ENCODE measurements at regions not wholly inside any gene's neighbourhood (a gene's known extent, or its start where the extent isn't known, plus 50 kb on each side); places are given as distances from the start of the nearest gene placed in this dataset.

GRCh38 chrX:94365736-94366135 lies 691.7 kb downstream of the FAM133A start:
- TF ChIP-seq, protein P1, sequence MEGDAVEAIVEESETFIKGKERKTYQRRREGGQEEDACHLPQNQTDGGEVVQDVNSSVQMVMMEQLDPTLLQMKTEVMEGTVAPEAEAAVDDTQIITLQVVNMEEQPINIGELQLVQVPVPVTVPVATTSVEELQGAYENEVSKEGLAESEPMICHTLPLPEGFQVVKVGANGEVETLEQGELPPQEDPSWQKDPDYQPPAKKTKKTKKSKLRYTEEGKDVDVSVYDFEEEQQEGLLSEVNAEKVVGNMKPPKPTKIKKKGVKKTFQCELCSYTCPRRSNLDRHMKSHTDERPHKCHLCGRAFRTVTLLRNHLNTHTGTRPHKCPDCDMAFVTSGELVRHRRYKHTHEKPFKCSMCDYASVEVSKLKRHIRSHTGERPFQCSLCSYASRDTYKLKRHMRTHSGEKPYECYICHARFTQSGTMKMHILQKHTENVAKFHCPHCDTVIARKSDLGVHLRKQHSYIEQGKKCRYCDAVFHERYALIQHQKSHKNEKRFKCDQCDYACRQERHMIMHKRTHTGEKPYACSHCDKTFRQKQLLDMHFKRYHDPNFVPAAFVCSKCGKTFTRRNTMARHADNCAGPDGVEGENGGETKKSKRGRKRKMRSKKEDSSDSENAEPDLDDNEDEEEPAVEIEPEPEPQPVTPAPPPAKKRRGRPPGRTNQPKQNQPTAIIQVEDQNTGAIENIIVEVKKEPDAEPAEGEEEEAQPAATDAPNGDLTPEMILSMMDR (IDR thresholded peaks at IDR 0.05; ENCODE audit: low read depth, low read length): no peak
- no peak overlapping the region for H3K4me3 ChIP-seq (ENCODE audit: low read depth, low read length)
- in situ Hi-C loops (cut with HindIII; ENCODE audit: low sequenced_read_pairs): no loop called here
- DNase-seq (ENCODE audit: low read depth, low spot score): no peak

- DNase-seq (ENCODE audit: low read depth, low spot score): no peak
- H3K4me3 ChIP-seq (ENCODE audit: low read depth, low read length): no peak overlapping the region
- in situ Hi-C loops (cut with HindIII; ENCODE audit: low sequenced_read_pairs): no loop called here
- TF ChIP-seq, protein P1 (IDR thresholded peaks at IDR 0.05; ENCODE audit: low read depth, low read length): no peak
Measured at GRCh38 chrX:94366616-94367015, 692.6 kb downstream of the FAM133A start.

- in situ Hi-C loops (cut with HindIII; ENCODE audit: low sequenced_read_pairs): no loop called here
- DNase-seq (ENCODE audit: low read depth, low spot score): no peak
- TF ChIP-seq, protein P1 (IDR thresholded peaks at IDR 0.05; ENCODE audit: low read depth, low read length): no peak
- no peak overlapping the region for H3K4me3 ChIP-seq (ENCODE audit: low read depth, low read length)
Measured at GRCh38 chrX:94389044-94389443, 715.0 kb downstream of the FAM133A start.

- TF ChIP-seq, protein P1 (IDR thresholded peaks at IDR 0.05; ENCODE audit: low read depth, low read length): no peak
- in situ Hi-C loops (cut with HindIII; ENCODE audit: low sequenced_read_pairs): no loop called here
- DNase-seq (ENCODE audit: low read depth, low spot score): no peak
- H3K4me3 ChIP-seq (ENCODE audit: low read depth, low read length): no peak overlapping the region
Measured at GRCh38 chrX:94400488-94400887, 726.5 kb downstream of the FAM133A start.

DNA sequence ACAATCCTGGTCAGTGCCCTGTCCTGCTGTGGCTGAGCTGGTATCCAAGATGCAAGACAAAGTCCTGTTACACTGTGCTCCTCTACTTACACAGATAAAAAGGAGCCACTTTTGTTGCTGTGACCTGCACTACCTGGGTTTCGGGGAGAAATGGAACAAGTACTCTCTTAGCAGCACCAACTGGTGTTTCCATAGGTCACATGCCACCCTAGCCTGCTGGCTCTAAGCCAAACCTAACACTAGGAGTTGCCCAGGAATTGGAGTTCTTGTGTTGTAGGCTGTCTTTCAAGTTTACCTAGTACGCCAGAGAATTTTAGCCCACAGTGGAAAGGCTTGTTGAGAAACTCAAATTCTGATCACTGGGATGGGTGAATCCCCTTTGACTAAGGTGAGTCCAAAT lies 727.4 kb downstream of the FAM133A start:
- in situ Hi-C loops (cut with HindIII; ENCODE audit: low sequenced_read_pairs): no loop called here
- no peak for DNase-seq (ENCODE audit: low read depth, low spot score)
- no peak overlapping the region for H3K4me3 ChIP-seq (ENCODE audit: low read depth, low read length)
- TF ChIP-seq, protein P1 (IDR thresholded peaks at IDR 0.05; ENCODE audit: low read depth, low read length): no peak

GRCh38 chrX:94414746-94415145 lies 740.7 kb downstream of the FAM133A start:
- no peak for DNase-seq (ENCODE audit: low read depth, low spot score)
- H3K4me3 ChIP-seq (ENCODE audit: low read depth, low read length): no peak overlapping the region
- in situ Hi-C loops (cut with HindIII; ENCODE audit: low sequenced_read_pairs): no loop called here
- TF ChIP-seq, protein P1 (IDR thresholded peaks at IDR 0.05; ENCODE audit: low read depth, low read length): no peak

DNA sequence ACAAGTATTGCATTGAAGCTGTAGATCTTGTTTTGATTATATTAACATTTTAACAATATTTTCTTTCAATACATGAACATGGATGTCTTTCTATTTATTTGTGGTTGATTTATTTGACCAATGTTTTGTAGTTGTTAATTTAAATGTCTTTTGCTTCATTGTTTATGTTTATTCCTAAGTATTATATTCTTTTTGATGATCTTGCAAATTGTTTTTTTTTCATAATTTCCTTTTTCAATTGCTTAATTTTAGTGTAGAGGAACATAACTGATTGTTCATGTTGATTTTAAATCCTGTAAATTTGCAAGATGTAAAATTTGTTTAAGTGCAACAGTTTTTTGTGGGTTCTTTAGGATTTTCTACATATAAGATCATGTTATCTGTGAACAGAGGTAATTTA lies 744.1 kb downstream of the FAM133A start:
- in situ Hi-C loops (cut with HindIII; ENCODE audit: low sequenced_read_pairs): no loop called here
- TF ChIP-seq, protein P1 (IDR thresholded peaks at IDR 0.05; ENCODE audit: low read depth, low read length): no peak
- no peak for DNase-seq (ENCODE audit: low read depth, low spot score)
- no peak overlapping the region for H3K4me3 ChIP-seq (ENCODE audit: low read depth, low read length)
